ENCODE measurements at regions not wholly inside any gene's neighbourhood (a gene's known extent, or its start where the extent isn't known, plus 50 kb on each side); places are given as distances from the start of the nearest gene placed in this dataset.

DNA sequence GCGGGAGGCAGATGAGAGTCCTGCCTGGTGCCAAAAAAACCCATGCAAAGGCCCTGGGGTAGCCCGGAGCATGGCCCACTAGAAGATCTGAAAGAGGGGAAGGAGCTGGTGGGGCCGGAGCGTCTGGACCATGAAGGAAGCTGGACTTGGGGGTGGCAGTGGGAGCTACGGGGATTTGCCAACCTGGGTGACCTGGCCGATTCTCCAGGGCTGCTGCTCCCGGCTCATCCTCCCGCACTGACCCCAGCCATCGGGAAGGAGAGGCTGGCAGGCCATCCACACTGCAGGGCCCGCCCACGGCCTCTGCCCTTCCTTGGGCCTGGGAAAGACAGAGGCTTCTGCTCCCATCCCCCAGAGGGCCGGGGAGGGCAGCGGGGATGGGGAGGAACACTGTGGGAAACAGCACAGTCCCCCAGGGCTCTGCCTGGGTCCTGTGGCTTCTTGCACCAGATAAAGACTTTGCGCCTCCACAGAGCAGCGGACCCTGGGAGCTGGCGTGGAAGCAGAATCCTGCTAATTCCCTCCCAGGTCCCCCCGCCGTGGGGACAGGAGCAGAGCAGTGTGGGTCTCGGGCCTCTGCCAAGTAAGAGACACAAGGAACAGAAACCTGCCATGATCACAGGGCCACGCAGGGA lies 87.1 kb upstream of the LINC01488 start:
- TF ChIP-seq POLR2A (IDR thresholded peaks at IDR 0.05; ENCODE audit: low read length) (no peak), GATA1 (IDR thresholded peaks at IDR 0.05; ENCODE audit: low read depth, low read length) (no peak)
